ENCODE measurements at regions not wholly inside any gene's neighbourhood (a gene's known extent, or its start where the extent isn't known, plus 50 kb on each side); places are given as distances from the start of the nearest gene placed in this dataset.

DNA sequence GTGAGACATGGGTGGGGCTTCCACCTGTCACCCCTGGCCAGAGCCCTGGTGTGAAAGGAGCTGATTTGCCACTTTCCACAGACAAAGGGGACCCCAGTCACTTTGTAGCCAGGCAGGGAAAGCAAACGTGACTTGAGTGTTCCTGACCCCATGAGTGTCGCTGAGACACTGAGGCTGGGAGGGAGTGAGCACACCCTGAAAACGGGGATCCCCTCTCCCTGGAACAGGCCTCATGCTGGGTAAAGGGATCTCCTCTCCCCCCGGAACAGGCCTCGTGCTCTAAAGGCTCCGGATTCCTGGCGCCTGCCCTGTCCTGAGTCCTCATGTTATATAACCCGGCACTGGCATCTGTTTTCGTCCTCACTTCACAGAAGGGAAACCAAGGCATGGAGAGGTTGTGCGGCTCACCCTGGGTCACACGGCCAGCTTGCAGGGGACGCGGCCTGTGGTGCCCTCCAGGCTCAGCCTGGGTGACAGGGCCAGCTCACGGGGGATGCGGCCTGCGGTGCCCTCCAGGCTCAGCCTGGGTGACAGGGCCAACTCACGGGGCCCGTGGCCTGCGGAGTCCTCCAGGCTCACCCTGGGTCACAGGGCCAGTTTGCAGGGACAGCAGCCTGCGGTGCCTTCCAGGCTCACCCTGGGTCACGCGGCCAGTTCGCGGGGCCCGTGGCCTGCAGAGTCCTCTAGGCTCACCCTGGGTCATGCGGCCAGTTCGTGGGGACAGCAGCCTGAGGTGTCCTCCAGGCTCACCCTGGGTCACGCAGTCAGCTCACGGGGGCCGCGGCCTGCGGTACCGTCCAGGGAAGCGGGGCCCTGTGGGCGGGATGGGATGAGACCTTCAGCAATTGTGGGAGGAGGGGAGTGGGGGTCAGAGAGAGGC is 104.7 kb downstream of the PDGFA start:
- no peak for TF ChIP-seq CTCF (IDR thresholded peaks at IDR 0.05)
- TF ChIP-seq POLR2A (IDR thresholded peaks at IDR 0.05): no peak

Measured in thyroid gland (tissue), 4 donors.